ENCODE measurements at regions not wholly inside any gene's neighbourhood (a gene's known extent, or its start where the extent isn't known, plus 50 kb on each side); places are given as distances from the start of the nearest gene placed in this dataset.

- DNase-seq, result no peak
These were observed 58.9 kb upstream of the PALMD start for GRCh38 chr1:99587008-99587407.

GRCh38 chr1:99589186-99589636, 56.7 kb upstream of the PALMD start:
- no peak for DNase-seq

GRCh38 chr1:99590578-99591209, 55.2 kb upstream of the PALMD start:
- DNase-seq, result no peak

- DNase-seq, result no peak
These were observed 54.0 kb upstream of the PALMD start for GRCh38 chr1:99591886-99592285.

GRCh38 chr1:99594205-99594604, 51.7 kb upstream of the PALMD start:
- no peak for DNase-seq

- DNase-seq, result no peak
These were observed 50.9 kb upstream of the PALMD start for GRCh38 chr1:99595041-99595440.

GRCh38 chr1:99595441-99595840, 50.5 kb upstream of the PALMD start:
- no peak for DNase-seq
